NCI-H526 (cell line): ENCODE measurements at regions not wholly inside any gene's neighbourhood (a gene's known extent, or its start where the extent isn't known, plus 50 kb on each side); places are given as distances from the start of the nearest gene placed in this dataset.
"Not testable (repeated sequence)": the region's sequence is repeated elsewhere in the genome, so short reads cannot be mapped to it uniquely, and the experiment has no call there.

Source experiments
- DNase-seq, 2 experiments: peaks; one replicate each; lab custom pipeline; 2025; lab: John Stamatoyannopoulos, UW

- no peak for DNase-seq
These were observed 75.2 kb upstream of the CD28 start for GRCh38 chr2:203631068-203631757.

- no peak for DNase-seq
These were observed 69.6 kb upstream of the CD28 start for GRCh38 chr2:203636588-203637470.

GRCh38 chr2:203637471-203638167, 68.8 kb upstream of the CD28 start:
- DNase-seq = no peak

GRCh38 chr2:203641865-203642264, 64.6 kb upstream of the CD28 start:
- not testable (repeated sequence) for DNase-seq

GRCh38 chr2:203642841-203643240, 63.6 kb upstream of the CD28 start:
- DNase-seq = not testable (repeated sequence)

GRCh38 chr2:203645831-203646230, 60.6 kb upstream of the CD28 start:
- DNase-seq = no peak

GRCh38 chr2:203646266-203646864, 60.1 kb upstream of the CD28 start:
- no peak for DNase-seq

- DNase-seq = no peak
These were observed 59.5 kb upstream of the CD28 start for GRCh38 chr2:203646961-203647360.

- DNase-seq = no peak
These were observed 58.9 kb upstream of the CD28 start for GRCh38 chr2:203647579-203647978.

GRCh38 chr2:203648273-203648672, 58.2 kb upstream of the CD28 start:
- no peak for DNase-seq

GRCh38 chr2:203649176-203649814, 57.1 kb upstream of the CD28 start:
- no peak for DNase-seq

- DNase-seq = peak; percentile 20 to 49
These were observed 55.4 kb upstream of the CD28 start for GRCh38 chr2:203650860-203651613.

- no peak for DNase-seq
These were observed 54.8 kb upstream of the CD28 start for GRCh38 chr2:203651621-203652020.

GRCh38 chr2:203654826-203655225, 51.6 kb upstream of the CD28 start:
- DNase-seq = no peak

- peak in 1 of 2 experiments; percentile 3 for DNase-seq
These were observed 49.7 kb upstream of the CD28 start for GRCh38 chr2:203656522-203657287.
